ENCODE measurements at regions not wholly inside any gene's neighbourhood (a gene's known extent, or its start where the extent isn't known, plus 50 kb on each side); places are given as distances from the start of the nearest gene placed in this dataset.

GRCh38 chr11:45402049-45402630, 116.0 kb upstream of the SYT13 start:
- Histone ChIP-seq H3K4me3 (no peak overlapping the region), H3K27me3 (replicated peaks in 1 of 7) (peaks cover 0 to 45% (median 0%) of the 10 kb centered on the region in 7 donors), H3K27ac (no peak overlapping the region), H3K4me1 (no peaks in the 10 kb centered on the region), H3K36me3 (no peaks in the 10 kb centered on the region), H3K9me3 (no peaks in the 10 kb centered on the region)
- DNase-seq, result no peak
- intact Hi-C loops (cut with DNase I; ENCODE audit: low total_unique reads), result no loop called here
- TF ChIP-seq CTCF (IDR thresholded peaks at IDR 0.05 in 8 of 11, conservative IDR thresholded peaks at IDR 0.05 in 3 of 11) (no peak), POLR2A (IDR thresholded peaks at IDR 0.05) (no peak), POLR2AphosphoS5 (IDR thresholded peaks at IDR 0.05) (no peak)
- 92 to 95% (median 93%) methylated on average over 1 of the region's 1 CpG for WGBS, 5 donors

- Histone ChIP-seq H3K27ac (no peak overlapping the region), H3K36me3 (no peaks in the 10 kb centered on the region), H3K27me3 (replicated peaks in 1 of 7) (peaks cover 0 to 39% (median 0%) of the 10 kb centered on the region in 7 donors), H3K4me3 (no peak overlapping the region), H3K4me1 (no peaks in the 10 kb centered on the region), H3K9me3 (no peaks in the 10 kb centered on the region)
- intact Hi-C loops (cut with DNase I; ENCODE audit: low total_unique reads), result no loop called here
- WGBS, 5 donors, result 72 to 87% (median 77%) methylated on average over 8 of the region's 8 CpGs
- TF ChIP-seq POLR2A (IDR thresholded peaks at IDR 0.05) (no peak), POLR2AphosphoS5 (IDR thresholded peaks at IDR 0.05) (no peak), CTCF (IDR thresholded peaks at IDR 0.05 in 8 of 11, conservative IDR thresholded peaks at IDR 0.05 in 3 of 11) (no peak)
- no peak for DNase-seq
Measured at GRCh38 chr11:45400591-45400990, 114.5 kb upstream of the SYT13 start.

- Histone ChIP-seq H3K4me3 (no peak overlapping the region), H3K27me3 (replicated peaks in 1 of 7) (peaks cover 0 to 24% (median 0%) of the 10 kb centered on the region in 7 donors), H3K9me3 (no peaks in the 10 kb centered on the region), H3K36me3 (no peaks in the 10 kb centered on the region), H3K4me1 (no peaks in the 10 kb centered on the region), H3K27ac (no peak overlapping the region)
- no peak for DNase-seq
- TF ChIP-seq POLR2AphosphoS5 (IDR thresholded peaks at IDR 0.05) (no peak), POLR2A (IDR thresholded peaks at IDR 0.05) (no peak), CTCF (IDR thresholded peaks at IDR 0.05 in 8 of 11, conservative IDR thresholded peaks at IDR 0.05 in 3 of 11) (no peak)
- 63 to 82% (median 67%) methylated on average over 3 of the region's 3 CpGs for WGBS, 5 donors
- intact Hi-C loops (cut with DNase I; ENCODE audit: low total_unique reads), result no loop called here
Measured at GRCh38 chr11:45399166-45399565, 113.0 kb upstream of the SYT13 start.

- peaks cover 0 to 22% (median 0%) of the 10 kb centered on the region in 7 donors for H3K27me3 ChIP-seq (replicated peaks in 1 of 7)
- H3K4me3 ChIP-seq, result no peak overlapping the region
- DNase-seq, result no peak
- no peaks in the 10 kb centered on the region for H3K9me3 ChIP-seq
- no peak for TF ChIP-seq POLR2AphosphoS5 (IDR thresholded peaks at IDR 0.05)
- TF ChIP-seq CTCF (IDR thresholded peaks at IDR 0.05 in 8 of 11, conservative IDR thresholded peaks at IDR 0.05 in 3 of 11), result no peak
- TF ChIP-seq POLR2A (IDR thresholded peaks at IDR 0.05), result no peak
- H3K36me3 ChIP-seq, result no peaks in the 10 kb centered on the region
- intact Hi-C loops (cut with DNase I; ENCODE audit: low total_unique reads), result no loop called here
- no peak overlapping the region for H3K27ac ChIP-seq
- no peaks in the 10 kb centered on the region for H3K4me1 ChIP-seq
- WGBS, 5 donors, result 87 to 94% (median 92%) methylated on average over 8 of the region's 8 CpGs
Measured at GRCh38 chr11:45398325-45398724, 112.2 kb upstream of the SYT13 start.
